ENCODE measurements at regions not wholly inside any gene's neighbourhood (a gene's known extent, or its start where the extent isn't known, plus 50 kb on each side); places are given as distances from the start of the nearest gene placed in this dataset.
"Not testable (repeated sequence)": the region's sequence is repeated elsewhere in the genome, so short reads cannot be mapped to it uniquely, and the experiment has no call there.

GRCh38 chr10:25828475-25828874 lies 105.6 kb upstream of the MYO3A start:
- H3K9me3 Mint-ChIP-seq, result no peaks in the 10 kb centered on the region
- ChIA-PET POLR2A (no interaction called here), CTCF (no interaction called here)
- peaks cover 22% of the 10 kb centered on the region for H3K27me3 Mint-ChIP-seq
- H3K4me3 Mint-ChIP-seq, result no peak overlapping the region
- ATAC-seq (ENCODE audit: low read depth) (no peak), DNase-seq (no peak)
- intact Hi-C loops (cut with micrococcal nuclease), result no loop called here
- TF ChIP-seq CTCF (IDR thresholded peaks at IDR 0.05), result no peak
- no peaks in the 10 kb centered on the region for H3K4me1 Mint-ChIP-seq
- no peaks in the 10 kb centered on the region for H3K36me3 Mint-ChIP-seq (ENCODE audit: low read depth)
- H3K27ac Mint-ChIP-seq, result no peak overlapping the region

DNA sequence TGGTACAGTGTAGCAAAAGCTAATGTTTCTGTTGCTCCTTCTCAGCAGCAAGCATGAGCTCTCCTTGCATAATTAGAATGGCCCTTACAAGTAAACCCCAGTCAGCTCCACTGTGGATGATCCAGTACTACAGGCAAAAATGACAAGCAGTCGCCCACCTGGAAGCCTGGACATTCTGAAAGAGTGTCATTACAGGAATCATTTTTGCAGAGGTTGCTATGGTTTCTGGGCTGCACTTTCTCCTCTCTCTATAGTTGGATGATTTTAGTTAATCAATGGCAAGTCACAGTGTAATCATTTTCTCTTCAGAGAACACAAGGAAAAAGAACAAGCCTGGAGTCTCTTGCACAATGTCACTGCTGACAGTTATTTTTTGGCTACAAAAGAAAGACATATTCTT lies 102.9 kb upstream of the MYO3A start:
- no peak for ATAC-seq (ENCODE audit: low read depth)
- CTCF ChIA-PET, result no interaction called here
- Mint-ChIP-seq H3K27me3 (peaks cover 23% of the 10 kb centered on the region), H3K9me3 (peaks cover 4% of the 10 kb centered on the region), H3K36me3 (ENCODE audit: low read depth) (no peaks in the 10 kb centered on the region), H3K4me3 (no peak overlapping the region), H3K4me1 (no peaks in the 10 kb centered on the region), H3K27ac (no peak overlapping the region)
- no peak for DNase-seq
- TF ChIP-seq CTCF (IDR thresholded peaks at IDR 0.05), result no peak
- POLR2A ChIA-PET, result no interaction called here
- intact Hi-C loops (cut with micrococcal nuclease), result no loop called here

DNA sequence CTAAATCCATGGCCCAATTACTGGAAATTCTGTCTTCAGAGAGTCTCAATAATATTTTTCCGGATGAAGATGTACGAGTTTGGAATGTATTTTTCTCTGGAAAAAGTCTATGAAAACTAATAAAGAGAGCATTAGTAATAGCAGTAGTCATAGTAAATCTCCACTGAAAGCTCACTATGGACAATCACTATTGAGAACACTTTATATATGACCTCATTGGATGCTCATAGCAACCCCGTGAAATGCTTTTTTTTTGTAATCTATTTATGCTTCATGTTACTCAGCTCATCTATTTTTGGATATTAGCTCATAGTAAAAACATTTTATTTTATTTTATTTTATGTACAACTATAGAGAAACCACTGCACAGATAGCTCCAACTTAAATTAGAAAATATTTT lies 94.3 kb upstream of the MYO3A start:
- POLR2A ChIA-PET, result no interaction called here
- Mint-ChIP-seq H3K36me3 (ENCODE audit: low read depth) (no peaks in the 10 kb centered on the region), H3K27me3 (no peaks in the 10 kb centered on the region), H3K9me3 (peaks cover 3% of the 10 kb centered on the region), H3K27ac (no peak overlapping the region), H3K4me1 (no peaks in the 10 kb centered on the region), H3K4me3 (no peak overlapping the region)
- CTCF ChIA-PET, result no interaction called here
- TF ChIP-seq CTCF (IDR thresholded peaks at IDR 0.05), result no peak
- DNase-seq (no peak), ATAC-seq (ENCODE audit: low read depth) (no peak)
- intact Hi-C loops (cut with micrococcal nuclease), result no loop called here

GRCh38 chr10:25840875-25841274 lies 93.2 kb upstream of the MYO3A start:
- H3K9me3 Mint-ChIP-seq; DNase-seq; ATAC-seq (ENCODE audit: low read depth); H3K36me3 Mint-ChIP-seq (ENCODE audit: low read depth); CTCF ChIA-PET; H3K4me1 Mint-ChIP-seq; intact Hi-C loops (cut with micrococcal nuclease); H3K27me3 Mint-ChIP-seq; H3K27ac Mint-ChIP-seq; POLR2A ChIA-PET; H3K4me3 Mint-ChIP-seq: not testable (repeated sequence)

GRCh38 chr10:25842146-25842545 lies 91.9 kb upstream of the MYO3A start:
- intact Hi-C loops (cut with micrococcal nuclease), result no loop called here
- no peak for TF ChIP-seq CTCF (IDR thresholded peaks at IDR 0.05)
- no peak overlapping the region for H3K4me3 Mint-ChIP-seq
- H3K36me3 Mint-ChIP-seq (ENCODE audit: low read depth), result no peaks in the 10 kb centered on the region
- DNase-seq, result no peak
- H3K4me1 Mint-ChIP-seq, result no peaks in the 10 kb centered on the region
- ChIA-PET POLR2A (no interaction called here), CTCF (no interaction called here)
- H3K9me3 Mint-ChIP-seq, result no peaks in the 10 kb centered on the region
- no peak for ATAC-seq (ENCODE audit: low read depth)
- no peak overlapping the region for H3K27ac Mint-ChIP-seq
- H3K27me3 Mint-ChIP-seq, result no peaks in the 10 kb centered on the region

- POLR2A ChIA-PET, result no interaction called here
- peaks cover 1% of the 10 kb centered on the region for H3K27me3 Mint-ChIP-seq
- no peak for TF ChIP-seq CTCF (IDR thresholded peaks at IDR 0.05)
- peaks cover 3% of the 10 kb centered on the region for H3K9me3 Mint-ChIP-seq
- no peaks in the 10 kb centered on the region for H3K36me3 Mint-ChIP-seq (ENCODE audit: low read depth)
- intact Hi-C loops (cut with micrococcal nuclease), result no loop called here
- no peak overlapping the region for H3K27ac Mint-ChIP-seq
- no peak for DNase-seq
- CTCF ChIA-PET, result no interaction called here
- no peak for ATAC-seq (ENCODE audit: low read depth)
- no peak overlapping the region for H3K4me3 Mint-ChIP-seq
- H3K4me1 Mint-ChIP-seq, result no peaks in the 10 kb centered on the region
Observed at GRCh38 chr10:25843551-25844170, 90.4 kb upstream of the MYO3A start.

DNA sequence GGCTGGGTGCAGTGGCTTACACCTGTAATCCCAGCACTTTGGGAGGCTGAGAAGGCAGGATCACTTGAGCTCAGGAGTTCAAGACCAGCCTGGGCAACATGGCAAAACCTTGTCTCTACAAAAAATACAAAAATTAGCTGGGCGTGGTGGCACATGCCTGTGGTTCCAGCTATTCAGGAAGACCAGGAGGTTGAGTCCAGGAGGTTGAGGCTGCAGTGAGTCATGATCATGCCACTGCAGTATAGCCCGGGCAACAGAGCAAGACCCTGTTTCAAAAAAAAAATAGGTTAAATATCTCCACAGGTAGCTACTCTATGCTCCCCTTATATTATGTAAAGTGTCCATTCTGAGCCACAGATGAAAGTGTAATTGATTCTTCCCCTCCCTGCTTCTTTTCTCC lies 89.3 kb upstream of the MYO3A start:
- H3K27ac Mint-ChIP-seq; DNase-seq; CTCF ChIA-PET; H3K27me3 Mint-ChIP-seq; intact Hi-C loops (cut with micrococcal nuclease); ATAC-seq (ENCODE audit: low read depth); POLR2A ChIA-PET; H3K4me3 Mint-ChIP-seq; H3K9me3 Mint-ChIP-seq; H3K36me3 Mint-ChIP-seq (ENCODE audit: low read depth); H3K4me1 Mint-ChIP-seq: not testable (repeated sequence)

Measured in activated B cell treated with CpG ODN at 0.5 μM for 24 hours (primary cell).